ENCODE measurements at regions not wholly inside any gene's neighbourhood (a gene's known extent, or its start where the extent isn't known, plus 50 kb on each side); places are given as distances from the start of the nearest gene placed in this dataset.

DNA sequence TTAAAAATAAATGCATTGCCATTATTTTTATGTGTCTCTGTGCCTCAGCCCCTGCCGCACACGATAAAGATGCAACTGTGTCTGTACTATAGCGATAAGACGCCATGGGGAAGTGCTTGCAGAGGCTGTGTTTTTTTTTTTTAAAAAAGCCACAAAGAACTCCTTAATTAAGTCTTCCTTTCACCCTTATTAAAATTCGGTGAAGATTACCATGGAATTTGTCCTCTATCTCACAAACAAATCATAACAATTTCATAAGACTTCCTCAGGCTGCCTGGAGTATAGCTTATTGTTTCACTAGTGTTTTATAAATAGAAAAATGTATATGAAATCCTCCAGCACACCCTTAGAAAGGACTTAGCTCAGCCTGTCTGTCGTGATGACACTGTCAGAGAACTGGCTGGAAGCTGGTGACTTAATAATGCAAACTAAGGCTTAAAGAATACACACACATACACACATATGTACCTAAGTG, 374.8 kb upstream of the SLCO3A1 start (continued):
- TF ChIP-seq SRF (CRISPR knock-in tag; IDR thresholded peaks at IDR 0.05) (no peak), NFIX (CRISPR knock-in tag; IDR thresholded peaks at IDR 0.05; ENCODE audit: low read depth) (no peak), EZH2 (IDR thresholded peaks at IDR 0.05; ENCODE audit: borderline replicate concordance, low read depth, low read length) (no peak), FIP1L1 (IDR thresholded peaks at IDR 0.05; ENCODE audit: low read depth, low read length, poor library complexity, severe bottlenecking) (no peak), NKRF (IDR thresholded peaks at IDR 0.05; ENCODE audit: borderline replicate concordance) (no peak), HDAC2 (IDR thresholded peaks at IDR 0.05) (peak; percentile 56; the same call in 1 of the 2 replicates), ILF3 (IDR thresholded peaks at IDR 0.05; ENCODE audit: borderline replicate concordance) (no peak), ZNF12 (CRISPR knock-in tag; IDR thresholded peaks at IDR 0.05) (no peak), BCL6 (CRISPR knock-in tag; IDR thresholded peaks at IDR 0.05) (no peak), HMG20B (CRISPR knock-in tag; IDR thresholded peaks at IDR 0.05) (no peak), LCOR (CRISPR knock-in tag; IDR thresholded peaks at IDR 0.05) (no peak), ZBTB7A (IDR thresholded peaks at IDR 0.05; ENCODE audit: borderline replicate concordance, control insufficient read depth, low read depth, low read length) (no peak), GTF2A2 (tag; IDR thresholded peaks at IDR 0.05) (no peak), GABPA (tag; conservative IDR thresholded peaks at IDR 0.05; ENCODE audit: low read depth) (0 out of 2 replicates have a peak, but pooled peaks have one; percentile 12), ZNF699 (CRISPR knock-in tag; IDR thresholded peaks at IDR 0.05; ENCODE audit: insufficient replicate concordance) (no peak), ILK (tag; IDR thresholded peaks at IDR 0.05; ENCODE audit: borderline replicate concordance, low read depth) (no peak), KDM5B (IDR thresholded peaks at IDR 0.05; ENCODE audit: insufficient replicate concordance, low read depth, low read length) (no peak), GATAD2A (IDR thresholded peaks at IDR 0.05) (no peak), SMAD2 (IDR thresholded peaks at IDR 0.05; ENCODE audit: low read depth, low read length) (no peak)
- TF ChIP-seq, protein P1, sequence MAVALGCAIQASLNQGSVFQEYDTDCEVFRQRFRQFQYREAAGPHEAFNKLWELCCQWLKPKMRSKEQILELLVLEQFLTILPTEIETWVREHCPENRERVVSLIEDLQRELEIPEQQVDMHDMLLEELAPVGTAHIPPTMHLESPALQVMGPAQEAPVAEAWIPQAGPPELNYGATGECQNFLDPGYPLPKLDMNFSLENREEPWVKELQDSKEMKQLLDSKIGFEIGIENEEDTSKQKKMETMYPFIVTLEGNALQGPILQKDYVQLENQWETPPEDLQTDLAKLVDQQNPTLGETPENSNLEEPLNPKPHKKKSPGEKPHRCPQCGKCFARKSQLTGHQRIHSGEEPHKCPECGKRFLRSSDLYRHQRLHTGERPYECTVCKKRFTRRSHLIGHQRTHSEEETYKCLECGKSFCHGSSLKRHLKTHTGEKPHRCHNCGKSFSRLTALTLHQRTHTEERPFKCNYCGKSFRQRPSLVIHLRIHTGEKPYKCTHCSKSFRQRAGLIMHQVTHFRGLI (CRISPR knock-in tag; IDR thresholded peaks at IDR 0.05): 0 out of 2 replicates have a peak, but pooled peaks have one; percentile 28
- TF ChIP-seq, protein P2, sequence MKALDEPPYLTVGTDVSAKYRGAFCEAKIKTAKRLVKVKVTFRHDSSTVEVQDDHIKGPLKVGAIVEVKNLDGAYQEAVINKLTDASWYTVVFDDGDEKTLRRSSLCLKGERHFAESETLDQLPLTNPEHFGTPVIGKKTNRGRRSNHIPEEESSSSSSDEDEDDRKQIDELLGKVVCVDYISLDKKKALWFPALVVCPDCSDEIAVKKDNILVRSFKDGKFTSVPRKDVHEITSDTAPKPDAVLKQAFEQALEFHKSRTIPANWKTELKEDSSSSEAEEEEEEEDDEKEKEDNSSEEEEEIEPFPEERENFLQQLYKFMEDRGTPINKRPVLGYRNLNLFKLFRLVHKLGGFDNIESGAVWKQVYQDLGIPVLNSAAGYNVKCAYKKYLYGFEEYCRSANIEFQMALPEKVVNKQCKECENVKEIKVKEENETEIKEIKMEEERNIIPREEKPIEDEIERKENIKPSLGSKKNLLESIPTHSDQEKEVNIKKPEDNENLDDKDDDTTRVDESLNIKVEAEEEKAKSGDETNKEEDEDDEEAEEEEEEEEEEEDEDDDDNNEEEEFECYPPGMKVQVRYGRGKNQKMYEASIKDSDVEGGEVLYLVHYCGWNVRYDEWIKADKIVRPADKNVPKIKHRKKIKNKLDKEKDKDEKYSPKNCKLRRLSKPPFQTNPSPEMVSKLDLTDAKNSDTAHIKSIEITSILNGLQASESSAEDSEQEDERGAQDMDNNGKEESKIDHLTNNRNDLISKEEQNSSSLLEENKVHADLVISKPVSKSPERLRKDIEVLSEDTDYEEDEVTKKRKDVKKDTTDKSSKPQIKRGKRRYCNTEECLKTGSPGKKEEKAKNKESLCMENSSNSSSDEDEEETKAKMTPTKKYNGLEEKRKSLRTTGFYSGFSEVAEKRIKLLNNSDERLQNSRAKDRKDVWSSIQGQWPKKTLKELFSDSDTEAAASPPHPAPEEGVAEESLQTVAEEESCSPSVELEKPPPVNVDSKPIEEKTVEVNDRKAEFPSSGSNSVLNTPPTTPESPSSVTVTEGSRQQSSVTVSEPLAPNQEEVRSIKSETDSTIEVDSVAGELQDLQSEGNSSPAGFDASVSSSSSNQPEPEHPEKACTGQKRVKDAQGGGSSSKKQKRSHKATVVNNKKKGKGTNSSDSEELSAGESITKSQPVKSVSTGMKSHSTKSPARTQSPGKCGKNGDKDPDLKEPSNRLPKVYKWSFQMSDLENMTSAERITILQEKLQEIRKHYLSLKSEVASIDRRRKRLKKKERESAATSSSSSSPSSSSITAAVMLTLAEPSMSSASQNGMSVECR (CRISPR knock-in tag; IDR thresholded peaks at IDR 0.05): no peak
